ENCODE measurements at regions not wholly inside any gene's neighbourhood (a gene's known extent, or its start where the extent isn't known, plus 50 kb on each side); places are given as distances from the start of the nearest gene placed in this dataset.

DNA sequence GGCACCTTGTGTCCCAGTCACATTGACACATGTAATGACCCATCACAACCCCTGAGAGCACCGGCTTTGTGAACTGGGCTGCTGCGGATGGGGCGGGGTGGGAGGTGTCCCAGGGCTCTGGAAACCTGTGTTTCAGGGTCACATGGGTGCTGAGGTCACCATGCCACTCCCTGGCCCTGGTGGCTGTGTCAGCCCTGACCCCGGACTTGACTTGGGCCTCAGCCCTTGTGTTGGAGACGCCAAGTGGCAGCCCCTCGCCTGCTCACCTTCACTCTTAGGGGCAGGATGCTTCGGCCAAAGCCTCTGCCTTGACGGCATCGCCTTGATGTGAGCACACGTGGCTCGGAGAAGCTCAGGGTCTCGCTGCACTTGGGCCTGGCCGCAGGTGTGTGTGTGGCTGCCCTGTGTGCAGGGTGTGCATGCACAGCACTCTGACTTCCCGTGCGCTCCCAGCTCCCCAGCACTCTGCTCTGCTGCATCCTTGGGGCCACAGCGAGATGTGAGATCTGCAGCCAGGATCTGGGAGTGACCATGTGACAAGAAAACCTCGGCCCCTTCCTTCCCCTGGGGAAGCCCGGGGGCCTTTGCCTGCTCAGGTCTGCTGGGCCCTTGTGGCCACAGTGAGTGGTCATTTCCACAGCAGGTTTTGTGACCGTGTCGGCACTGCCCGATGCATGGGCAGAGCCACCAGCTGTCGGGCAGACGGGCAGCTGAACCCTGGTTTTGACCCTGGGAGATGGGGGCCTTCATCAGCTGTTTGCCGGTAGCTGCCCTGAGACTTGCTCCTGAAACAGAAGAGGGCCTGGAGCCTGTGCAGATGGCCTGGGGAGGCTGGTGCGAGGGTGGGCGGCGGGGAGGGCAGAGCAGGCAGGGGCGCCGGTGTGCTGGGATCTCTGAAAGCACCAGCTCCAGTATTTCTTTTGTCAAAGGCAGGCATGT, 167.4 kb downstream of the KIF26A start:
- TF ChIP-seq PRRX2 (CRISPR knock-in tag; IDR thresholded peaks at IDR 0.05) (no peak), TEAD4 (CRISPR knock-in tag; IDR thresholded peaks at IDR 0.05) (no peak), CREB1 (CRISPR knock-in tag; IDR thresholded peaks at IDR 0.05) (no peak), RORB (CRISPR knock-in tag; IDR thresholded peaks at IDR 0.05) (no peak), ETV6 (CRISPR knock-in tag; IDR thresholded peaks at IDR 0.05) (no peak)
- TF ChIP-seq, protein P1, sequence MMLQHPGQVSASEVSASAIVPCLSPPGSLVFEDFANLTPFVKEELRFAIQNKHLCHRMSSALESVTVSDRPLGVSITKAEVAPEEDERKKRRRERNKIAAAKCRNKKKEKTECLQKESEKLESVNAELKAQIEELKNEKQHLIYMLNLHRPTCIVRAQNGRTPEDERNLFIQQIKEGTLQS (CRISPR knock-in tag; conservative IDR thresholded peaks at IDR 0.05): no peak
- TF ChIP-seq, protein P2, sequence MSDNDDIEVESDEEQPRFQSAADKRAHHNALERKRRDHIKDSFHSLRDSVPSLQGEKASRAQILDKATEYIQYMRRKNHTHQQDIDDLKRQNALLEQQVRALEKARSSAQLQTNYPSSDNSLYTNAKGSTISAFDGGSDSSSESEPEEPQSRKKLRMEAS (CRISPR knock-in tag; IDR thresholded peaks at IDR 0.05): no peak
- TF ChIP-seq, protein P3, sequence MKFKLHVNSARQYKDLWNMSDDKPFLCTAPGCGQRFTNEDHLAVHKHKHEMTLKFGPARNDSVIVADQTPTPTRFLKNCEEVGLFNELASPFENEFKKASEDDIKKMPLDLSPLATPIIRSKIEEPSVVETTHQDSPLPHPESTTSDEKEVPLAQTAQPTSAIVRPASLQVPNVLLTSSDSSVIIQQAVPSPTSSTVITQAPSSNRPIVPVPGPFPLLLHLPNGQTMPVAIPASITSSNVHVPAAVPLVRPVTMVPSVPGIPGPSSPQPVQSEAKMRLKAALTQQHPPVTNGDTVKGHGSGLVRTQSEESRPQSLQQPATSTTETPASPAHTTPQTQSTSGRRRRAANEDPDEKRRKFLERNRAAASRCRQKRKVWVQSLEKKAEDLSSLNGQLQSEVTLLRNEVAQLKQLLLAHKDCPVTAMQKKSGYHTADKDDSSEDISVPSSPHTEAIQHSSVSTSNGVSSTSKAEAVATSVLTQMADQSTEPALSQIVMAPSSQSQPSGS (CRISPR knock-in tag; IDR thresholded peaks at IDR 0.05; ENCODE audit: borderline replicate concordance, low read depth): no peak
- TF ChIP-seq, protein P4, sequence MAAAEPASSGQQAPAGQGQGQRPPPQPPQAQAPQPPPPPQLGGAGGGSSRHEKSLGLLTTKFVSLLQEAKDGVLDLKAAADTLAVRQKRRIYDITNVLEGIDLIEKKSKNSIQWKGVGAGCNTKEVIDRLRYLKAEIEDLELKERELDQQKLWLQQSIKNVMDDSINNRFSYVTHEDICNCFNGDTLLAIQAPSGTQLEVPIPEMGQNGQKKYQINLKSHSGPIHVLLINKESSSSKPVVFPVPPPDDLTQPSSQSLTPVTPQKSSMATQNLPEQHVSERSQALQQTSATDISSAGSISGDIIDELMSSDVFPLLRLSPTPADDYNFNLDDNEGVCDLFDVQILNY (CRISPR knock-in tag; IDR thresholded peaks at IDR 0.05): no peak
- TF ChIP-seq, protein P5, sequence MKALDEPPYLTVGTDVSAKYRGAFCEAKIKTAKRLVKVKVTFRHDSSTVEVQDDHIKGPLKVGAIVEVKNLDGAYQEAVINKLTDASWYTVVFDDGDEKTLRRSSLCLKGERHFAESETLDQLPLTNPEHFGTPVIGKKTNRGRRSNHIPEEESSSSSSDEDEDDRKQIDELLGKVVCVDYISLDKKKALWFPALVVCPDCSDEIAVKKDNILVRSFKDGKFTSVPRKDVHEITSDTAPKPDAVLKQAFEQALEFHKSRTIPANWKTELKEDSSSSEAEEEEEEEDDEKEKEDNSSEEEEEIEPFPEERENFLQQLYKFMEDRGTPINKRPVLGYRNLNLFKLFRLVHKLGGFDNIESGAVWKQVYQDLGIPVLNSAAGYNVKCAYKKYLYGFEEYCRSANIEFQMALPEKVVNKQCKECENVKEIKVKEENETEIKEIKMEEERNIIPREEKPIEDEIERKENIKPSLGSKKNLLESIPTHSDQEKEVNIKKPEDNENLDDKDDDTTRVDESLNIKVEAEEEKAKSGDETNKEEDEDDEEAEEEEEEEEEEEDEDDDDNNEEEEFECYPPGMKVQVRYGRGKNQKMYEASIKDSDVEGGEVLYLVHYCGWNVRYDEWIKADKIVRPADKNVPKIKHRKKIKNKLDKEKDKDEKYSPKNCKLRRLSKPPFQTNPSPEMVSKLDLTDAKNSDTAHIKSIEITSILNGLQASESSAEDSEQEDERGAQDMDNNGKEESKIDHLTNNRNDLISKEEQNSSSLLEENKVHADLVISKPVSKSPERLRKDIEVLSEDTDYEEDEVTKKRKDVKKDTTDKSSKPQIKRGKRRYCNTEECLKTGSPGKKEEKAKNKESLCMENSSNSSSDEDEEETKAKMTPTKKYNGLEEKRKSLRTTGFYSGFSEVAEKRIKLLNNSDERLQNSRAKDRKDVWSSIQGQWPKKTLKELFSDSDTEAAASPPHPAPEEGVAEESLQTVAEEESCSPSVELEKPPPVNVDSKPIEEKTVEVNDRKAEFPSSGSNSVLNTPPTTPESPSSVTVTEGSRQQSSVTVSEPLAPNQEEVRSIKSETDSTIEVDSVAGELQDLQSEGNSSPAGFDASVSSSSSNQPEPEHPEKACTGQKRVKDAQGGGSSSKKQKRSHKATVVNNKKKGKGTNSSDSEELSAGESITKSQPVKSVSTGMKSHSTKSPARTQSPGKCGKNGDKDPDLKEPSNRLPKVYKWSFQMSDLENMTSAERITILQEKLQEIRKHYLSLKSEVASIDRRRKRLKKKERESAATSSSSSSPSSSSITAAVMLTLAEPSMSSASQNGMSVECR (CRISPR knock-in tag; IDR thresholded peaks at IDR 0.05; ENCODE audit: borderline replicate concordance): no peak
- TF ChIP-seq, protein P6, sequence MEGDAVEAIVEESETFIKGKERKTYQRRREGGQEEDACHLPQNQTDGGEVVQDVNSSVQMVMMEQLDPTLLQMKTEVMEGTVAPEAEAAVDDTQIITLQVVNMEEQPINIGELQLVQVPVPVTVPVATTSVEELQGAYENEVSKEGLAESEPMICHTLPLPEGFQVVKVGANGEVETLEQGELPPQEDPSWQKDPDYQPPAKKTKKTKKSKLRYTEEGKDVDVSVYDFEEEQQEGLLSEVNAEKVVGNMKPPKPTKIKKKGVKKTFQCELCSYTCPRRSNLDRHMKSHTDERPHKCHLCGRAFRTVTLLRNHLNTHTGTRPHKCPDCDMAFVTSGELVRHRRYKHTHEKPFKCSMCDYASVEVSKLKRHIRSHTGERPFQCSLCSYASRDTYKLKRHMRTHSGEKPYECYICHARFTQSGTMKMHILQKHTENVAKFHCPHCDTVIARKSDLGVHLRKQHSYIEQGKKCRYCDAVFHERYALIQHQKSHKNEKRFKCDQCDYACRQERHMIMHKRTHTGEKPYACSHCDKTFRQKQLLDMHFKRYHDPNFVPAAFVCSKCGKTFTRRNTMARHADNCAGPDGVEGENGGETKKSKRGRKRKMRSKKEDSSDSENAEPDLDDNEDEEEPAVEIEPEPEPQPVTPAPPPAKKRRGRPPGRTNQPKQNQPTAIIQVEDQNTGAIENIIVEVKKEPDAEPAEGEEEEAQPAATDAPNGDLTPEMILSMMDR (IDR thresholded peaks at IDR 0.05): no peak

All from WTC11 (cell line).